HuH-7 (cell line): ENCODE measurements at regions not wholly inside any gene's neighbourhood (a gene's known extent, or its start where the extent isn't known, plus 50 kb on each side); places are given as distances from the start of the nearest gene placed in this dataset.

ENCODE experiments used
- DNase-seq: peaks from one replicate; pipeline ENCODE4 v3.0.0; 2011; ENCODE audit warnings: low spot score

DNA sequence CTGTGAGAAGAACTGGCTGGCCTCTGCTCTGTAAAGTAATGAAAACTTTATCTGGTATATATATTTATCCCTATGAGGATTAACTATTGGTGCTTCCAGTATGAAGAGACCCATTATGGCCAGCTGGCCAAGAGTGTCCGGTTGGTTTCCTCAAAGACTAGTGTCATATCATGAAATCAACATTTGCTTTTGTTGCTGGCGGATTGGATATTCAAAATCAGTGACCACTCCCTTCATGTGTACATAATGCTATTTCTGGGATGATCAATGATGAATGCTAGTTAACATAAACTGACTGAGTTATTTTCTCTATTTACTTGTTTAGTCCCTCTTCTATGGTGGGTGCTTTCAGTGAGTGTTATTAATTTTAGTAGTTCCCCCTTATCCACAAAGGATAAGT is 60.8 kb upstream of the NUDT12 start:
- DNase-seq = no peak

DNA sequence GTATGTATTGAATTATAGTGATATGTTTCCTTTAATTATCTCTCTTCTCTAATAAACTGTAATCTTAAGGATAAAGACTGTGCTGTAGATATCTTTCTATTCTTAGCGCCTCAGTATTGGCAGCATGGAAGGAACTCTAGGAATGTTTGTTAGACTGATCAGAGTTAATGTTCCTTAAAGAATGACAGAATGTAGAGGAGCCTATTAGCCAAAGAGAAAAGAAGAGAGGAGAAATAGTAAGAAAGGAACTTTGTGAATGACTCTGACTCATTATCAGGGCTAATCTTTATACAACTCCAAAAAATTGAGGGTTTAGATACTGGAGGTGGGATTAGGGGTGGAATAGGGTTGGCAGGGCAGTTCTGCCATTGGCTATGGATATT is 59.0 kb upstream of the NUDT12 start:
- DNase-seq = no peak

DNA sequence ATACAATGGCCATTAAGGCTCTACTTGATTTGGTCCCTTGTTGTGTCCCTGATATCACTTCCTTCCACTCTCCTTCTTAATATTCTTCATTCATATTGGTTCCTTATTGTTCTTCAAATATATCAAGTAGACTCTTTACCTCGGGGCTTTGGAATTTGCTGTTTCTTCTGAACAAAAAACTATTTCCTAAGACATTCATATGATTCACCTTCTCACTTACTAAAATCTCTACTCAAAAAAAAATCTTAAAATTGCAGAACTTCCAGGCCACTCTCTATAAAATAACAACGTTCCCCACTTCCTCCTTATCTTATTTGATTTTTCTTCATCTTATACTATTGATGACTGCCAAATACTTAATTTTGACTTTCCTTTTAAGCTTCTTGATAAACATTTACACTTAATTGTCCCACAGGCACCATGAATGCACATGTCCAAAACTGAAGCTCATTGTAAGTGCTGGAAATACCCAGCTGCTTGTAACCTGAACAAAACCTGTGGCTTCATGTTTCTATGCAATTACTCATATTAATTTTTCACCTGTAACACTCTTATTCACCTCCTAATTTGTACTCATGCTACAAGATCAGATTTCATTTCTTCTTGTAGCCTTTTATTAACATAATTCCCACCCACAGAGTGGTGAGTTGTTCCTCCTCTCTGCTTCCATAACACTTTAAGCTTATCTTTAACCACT is 58.4 kb upstream of the NUDT12 start:
- DNase-seq = no peak

DNA sequence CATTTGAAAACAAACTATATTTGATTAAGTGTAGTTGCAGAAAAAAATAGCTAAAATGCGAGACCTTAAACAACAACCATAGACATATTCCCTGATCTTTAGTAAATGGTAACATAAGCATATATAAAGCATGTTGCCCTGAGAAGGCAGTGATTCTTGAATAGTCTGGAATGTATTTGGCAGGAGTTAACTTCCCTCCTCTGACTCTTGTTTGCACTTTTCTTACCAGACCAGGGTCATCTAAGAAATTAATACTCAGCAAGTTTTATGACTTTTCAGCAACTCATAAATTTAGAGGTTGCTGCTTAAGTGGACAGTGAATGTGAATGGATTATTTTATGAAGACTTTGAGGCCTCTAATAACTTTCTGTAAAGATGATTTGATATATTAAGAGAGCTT is 55.3 kb upstream of the NUDT12 start:
- DNase-seq = no peak

DNA sequence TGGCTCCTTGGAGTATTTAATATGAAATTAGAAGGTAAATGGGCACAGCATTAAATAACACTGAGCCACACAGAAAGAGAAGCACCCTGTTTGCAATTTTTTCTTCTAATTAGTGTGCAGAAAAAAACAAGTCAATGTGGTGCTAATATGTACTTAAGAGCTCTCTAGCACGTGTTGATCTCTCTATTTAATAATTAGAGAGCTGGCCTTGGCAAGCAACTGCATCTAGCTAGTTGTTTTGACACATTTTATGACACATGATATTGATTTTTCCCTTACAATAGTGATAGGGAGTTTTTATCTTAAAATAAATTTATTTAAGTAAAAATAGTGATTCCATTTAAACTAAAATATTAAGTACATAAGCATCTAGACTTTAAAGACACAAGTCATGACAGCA is 54.5 kb upstream of the NUDT12 start:
- DNase-seq = no peak

DNA sequence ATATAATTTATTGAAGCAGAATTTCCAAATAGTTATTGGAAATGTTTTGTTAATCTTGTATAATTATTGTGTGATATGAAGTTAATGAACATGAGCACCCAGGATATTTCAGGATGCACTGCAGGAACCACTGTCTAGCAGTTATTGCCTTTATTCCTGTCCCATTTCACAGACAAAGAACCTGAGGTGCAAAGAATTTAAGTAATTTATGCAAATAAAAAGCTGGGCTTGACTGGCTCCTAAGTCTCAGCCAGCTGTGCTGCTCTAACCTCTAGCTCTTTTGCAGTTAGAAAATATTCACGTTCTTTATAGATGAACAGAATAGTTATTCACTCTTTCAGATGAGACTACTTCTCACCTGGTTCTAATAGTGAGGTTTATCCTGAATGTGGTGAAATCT is 50.0 kb upstream of the NUDT12 start:
- no peak for DNase-seq
